Common myeloid progenitor, CD34-positive (primary cell): ENCODE measurements at regions not wholly inside any gene's neighbourhood (a gene's known extent, or its start where the extent isn't known, plus 50 kb on each side); places are given as distances from the start of the nearest gene placed in this dataset.
"Not testable (repeated sequence)": the region's sequence is repeated elsewhere in the genome, so short reads cannot be mapped to it uniquely, and the experiment has no call there.

Experiments
- CTCF ChIA-PET: fragments of 350-600 bp; sonication (Branson Sonifier 250); formaldehyde crosslinking; loops from one replicate; lab custom pipeline; 2021; ENCODE audit warnings: antibody characterized with exemption; lab: Charles Lee
- POLR2A ChIA-PET: fragments of 350-600 bp; sonication (Branson Sonifier 250); formaldehyde crosslinking; loops from one replicate; lab custom pipeline; 2021; ENCODE audit warnings: antibody characterized with exemption; lab: Charles Lee
- DNase-seq, 3 donors: peaks; one replicate each; pipeline versions ENCODE4 v3.0.0 to v3.0.0-alpha.2; 2013
- H3K27ac ChIP-seq, 2 experiments: 1 replicate in 1 of 2; 2 replicates in 1 of 2; pipeline ENCODE4 v1.7.0; 2013; ENCODE audit warnings: inconsistent platforms in 2 of 2, low read length in 2 of 2, mild to moderate bottlenecking in 2 of 2, low read depth in 1 of 2, moderate library complexity in 1 of 2; ENCODE audit not compliant: severe bottlenecking in 2 of 2, insufficient read depth in 1 of 2, poor library complexity in 1 of 2
- H3K27me3 ChIP-seq, 5 experiments: replicated peaks in 2 of 5; 1 replicate in 3 of 5; 2 replicates in 2 of 5; pipeline versions ENCODE4 v1.6.1 to v1.7.0; 2013; ENCODE audit warnings: low read length in 4 of 5, mild to moderate bottlenecking in 2 of 5, moderate library complexity in 2 of 5, inconsistent platforms in 1 of 5; ENCODE audit not compliant: insufficient read depth in 5 of 5, control insufficient read depth in 4 of 5
- H3K36me3 ChIP-seq, 4 experiments: 1 replicate in 2 of 4; 2 replicates in 2 of 4; pipeline versions ENCODE4 v1.6.1 to v1.7.0; 2013; ENCODE audit warnings: low read length in 3 of 4, control low read depth in 1 of 4, mild to moderate bottlenecking in 1 of 4; ENCODE audit not compliant: control insufficient read depth in 4 of 4, insufficient read depth in 4 of 4
- H3K4me1 ChIP-seq, 4 experiments: 1 replicate in 3 of 4; 2 replicates in 1 of 4; pipeline versions ENCODE4 v1.6.1 to v1.7.1; 2013; ENCODE audit warnings: low read length in 3 of 4, mild to moderate bottlenecking in 3 of 4, control low read depth in 1 of 4, inconsistent platforms in 1 of 4, moderate library complexity in 1 of 4; ENCODE audit not compliant: control insufficient read depth in 4 of 4, insufficient read depth in 4 of 4; ENCODE audit errors: control extremely low read depth in 1 of 4
- H3K4me3 ChIP-seq, 7 experiments: 1 replicate in 4 of 7; 2 replicates in 3 of 7; pipeline versions ENCODE4 v1.5.1 to v1.7.0; 2013; ENCODE audit warnings: mild to moderate bottlenecking in 7 of 7, low read length in 6 of 7, moderate library complexity in 6 of 7, inconsistent platforms in 2 of 7, low read depth in 2 of 7, control low read depth in 1 of 7; ENCODE audit not compliant: insufficient read depth in 4 of 7, control insufficient read depth in 1 of 7; ENCODE audit errors: extremely low read depth in 1 of 7
- H3K9me3 ChIP-seq, 5 experiments: 1 replicate in 4 of 5; 2 replicates in 1 of 5; pipeline versions ENCODE4 v1.6.1 to v1.7.1; 2013; ENCODE audit warnings: low read length in 4 of 5, mild to moderate bottlenecking in 2 of 5, inconsistent platforms in 1 of 5, low read depth in 1 of 5, moderate library complexity in 1 of 5; ENCODE audit not compliant: control insufficient read depth in 4 of 5, insufficient read depth in 2 of 5; ENCODE audit errors: control extremely low read depth in 1 of 5
- WGBS: methylation state at CpG from one replicate; pipeline ENCODE4 v1.1.5; 2013; ENCODE audit not compliant: insufficient coverage; 5-methylcytosine and 5-hydroxymethylcytosine counted together

GRCh38 chr2:83899271-83899670 is 559.8 kb downstream of the SUCLG1 start:
- H3K4me3 ChIP-seq, result no peak overlapping the region
- POLR2A ChIA-PET, result no interaction called here
- DNase-seq, result no peak
- WGBS, result no CpG with 5 or more reads among the region's 1 CpG
- no peaks in the 10 kb centered on the region for H3K36me3 ChIP-seq
- no peaks in the 10 kb centered on the region for H3K27me3 ChIP-seq
- CTCF ChIA-PET, result no interaction called here
- H3K4me1 ChIP-seq, result no peaks in the 10 kb centered on the region
- H3K27ac ChIP-seq, result no peak overlapping the region
- H3K9me3 ChIP-seq, result no peaks in the 10 kb centered on the region

- no CpG with 5 or more reads among the region's 3 CpGs for WGBS
- no peak for DNase-seq
- Histone ChIP-seq H3K9me3 (no peaks in the 10 kb centered on the region), H3K27ac (no peak overlapping the region), H3K4me1 (no peaks in the 10 kb centered on the region), H3K27me3 (no peaks in the 10 kb centered on the region), H3K36me3 (no peaks in the 10 kb centered on the region), H3K4me3 (no peak overlapping the region)
- ChIA-PET POLR2A (no interaction called here), CTCF (no interaction called here)
These were observed 564.1 kb downstream of the SUCLG1 start for GRCh38 chr2:83894976-83895375.

DNA sequence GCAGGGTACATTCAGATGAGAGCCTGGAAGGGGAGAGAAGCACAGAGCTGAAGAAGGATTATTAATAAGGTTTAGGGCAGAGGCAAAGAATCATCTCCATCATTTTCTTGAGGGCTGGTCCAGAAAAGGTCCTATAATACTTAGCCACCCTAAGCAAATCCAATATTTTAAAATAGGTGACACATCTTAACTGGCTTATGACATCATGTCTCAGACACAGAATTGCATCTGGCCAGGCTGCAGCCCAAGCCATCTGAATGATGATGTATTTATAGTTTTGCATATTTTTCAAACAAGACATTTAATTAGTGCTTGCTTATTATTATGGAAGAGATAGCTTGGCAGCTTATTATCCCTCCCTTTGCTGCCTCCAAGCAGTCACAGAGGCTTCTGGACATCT is 571.3 kb downstream of the SUCLG1 start:
- Histone ChIP-seq H3K36me3 (no peaks in the 10 kb centered on the region), H3K27me3 (no peaks in the 10 kb centered on the region), H3K4me3 (no peak overlapping the region), H3K9me3 (no peaks in the 10 kb centered on the region), H3K4me1 (no peaks in the 10 kb centered on the region), H3K27ac (no peak overlapping the region)
- ChIA-PET CTCF (no interaction called here), POLR2A (no interaction called here)
- DNase-seq, result no peak

DNA sequence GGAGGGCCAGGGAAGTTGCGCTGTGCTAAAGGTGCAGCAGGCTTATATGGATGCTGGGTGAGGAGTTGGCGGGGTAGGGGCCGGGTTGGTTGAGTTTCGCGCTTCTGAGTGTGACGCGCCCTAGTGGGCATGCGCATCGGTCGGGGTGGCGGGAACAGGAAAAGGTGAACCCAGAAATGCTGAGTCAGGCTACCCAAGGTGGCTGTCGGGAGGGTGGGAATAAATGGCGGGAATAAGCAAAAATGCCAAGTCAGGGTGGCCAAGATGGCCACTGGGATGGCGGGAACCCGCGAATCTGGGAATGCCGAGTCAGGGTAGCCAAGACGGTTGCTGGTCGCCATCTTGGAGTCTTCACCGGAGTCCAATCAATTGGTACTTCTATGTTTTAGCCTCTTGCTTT is 580.0 kb downstream of the SUCLG1 start:
- Histone ChIP-seq H3K27ac (no peak overlapping the region), H3K9me3 (peaks cover 0 to 8% (median 6%) of the 10 kb centered on the region in 5 experiments), H3K4me3 (no peak overlapping the region), H3K27me3 (no peaks in the 10 kb centered on the region), H3K4me1 (no peaks in the 10 kb centered on the region), H3K36me3 (no peaks in the 10 kb centered on the region)
- 98% methylated on average over 20 of the region's 20 CpGs for WGBS
- DNase-seq, result no peak
- POLR2A ChIA-PET, result no interaction called here
- CTCF ChIA-PET, result no interaction called here

DNA sequence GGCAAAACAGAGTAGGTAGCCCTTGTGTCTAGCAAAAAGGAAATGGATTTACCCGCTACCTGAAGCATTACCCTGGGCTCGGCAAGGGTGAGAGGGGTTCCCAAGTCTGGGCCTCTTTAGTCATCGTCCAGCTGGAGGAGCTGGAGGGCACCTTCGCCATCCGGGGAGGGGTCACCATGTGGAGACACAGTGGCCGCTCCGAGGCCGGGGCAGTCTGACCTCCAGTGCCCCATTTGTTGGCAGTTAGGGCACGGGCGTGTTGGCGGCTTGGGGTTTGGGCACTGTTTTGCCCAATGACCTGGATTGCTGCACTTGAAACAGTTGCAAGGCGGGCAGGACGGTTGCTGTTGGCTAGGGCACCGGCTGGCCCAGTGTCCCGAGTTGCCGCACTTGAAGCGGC is 581.8 kb downstream of the SUCLG1 start:
- H3K4me3 ChIP-seq, H3K36me3 ChIP-seq, DNase-seq, H3K27me3 ChIP-seq, H3K27ac ChIP-seq, CTCF ChIA-PET, H3K9me3 ChIP-seq, POLR2A ChIA-PET, H3K4me1 ChIP-seq: not testable (repeated sequence)
- WGBS, result 90% methylated on average over 15 of the region's 17 CpGs

DNA sequence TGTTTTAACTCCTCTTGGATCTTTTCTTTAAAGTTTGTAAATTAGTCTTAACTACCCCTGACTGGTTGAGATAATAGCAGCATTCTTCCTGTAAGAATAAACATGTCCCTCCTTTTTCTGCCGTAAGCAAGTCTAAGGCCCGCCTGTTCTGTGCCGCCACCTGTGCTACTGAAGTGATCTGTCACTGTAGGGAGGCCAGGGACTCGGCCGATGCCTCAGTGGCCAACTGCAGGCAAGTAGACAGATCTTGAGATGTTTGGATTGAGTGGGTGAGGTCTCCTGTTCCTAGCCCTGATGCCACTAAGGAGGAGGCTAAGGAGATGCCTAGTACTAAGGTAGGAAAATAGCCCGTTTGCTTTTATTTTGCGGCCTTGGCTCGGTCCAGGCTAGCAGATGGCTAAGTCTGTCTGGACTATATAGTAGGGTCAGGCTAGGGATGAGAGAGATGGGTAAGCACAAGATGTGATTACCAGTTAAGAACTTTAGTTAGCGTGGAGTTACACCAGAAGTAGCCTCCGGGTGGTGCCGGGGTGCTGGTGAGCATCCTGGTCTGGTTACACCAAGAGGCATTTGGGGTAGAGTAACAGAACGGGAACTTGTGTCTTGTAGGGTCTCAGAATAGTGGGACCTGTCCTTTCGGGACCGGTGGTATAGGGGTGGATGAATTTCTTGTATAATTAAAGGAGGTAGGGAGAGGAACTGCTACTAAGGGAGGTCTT is 584.2 kb downstream of the SUCLG1 start:
- no peaks in the 10 kb centered on the region for H3K36me3 ChIP-seq
- no peak for DNase-seq
- peaks cover 0 to 8% (median 6%) of the 10 kb centered on the region in 5 experiments for H3K9me3 ChIP-seq
- no peaks in the 10 kb centered on the region for H3K27me3 ChIP-seq
- H3K4me1 ChIP-seq, result no peaks in the 10 kb centered on the region
- no peak overlapping the region for H3K27ac ChIP-seq
- WGBS, result over 99% methylated on average over 13 of the region's 14 CpGs
- ChIA-PET CTCF (no interaction called here), POLR2A (no interaction called here)
- no peak overlapping the region for H3K4me3 ChIP-seq

GRCh38 chr2:83874066-83874465 is 585.0 kb downstream of the SUCLG1 start:
- Histone ChIP-seq H3K4me1 (no peaks in the 10 kb centered on the region), H3K4me3 (no peak overlapping the region), H3K9me3 (peaks cover 0 to 7% (median 4%) of the 10 kb centered on the region in 5 experiments), H3K27me3 (no peaks in the 10 kb centered on the region), H3K36me3 (no peaks in the 10 kb centered on the region), H3K27ac (no peak overlapping the region)
- POLR2A ChIA-PET, result no interaction called here
- CTCF ChIA-PET, result no interaction called here
- no peak for DNase-seq
- WGBS, result 97% methylated on average over 19 of the region's 19 CpGs
